ENCODE measurements at regions not wholly inside any gene's neighbourhood (a gene's known extent, or its start where the extent isn't known, plus 50 kb on each side); places are given as distances from the start of the nearest gene placed in this dataset.

- Histone ChIP-seq H3K79me1 (ENCODE audit: insufficient read depth, low read depth, low read length, poor library complexity, severe bottlenecking) (no peaks in the 10 kb centered on the region), H2AFZ (ENCODE audit: low read length) (no peak overlapping the region), H2BK12ac (ENCODE audit: insufficient read length, low read depth, low read length) (no peak overlapping the region), H3K23me2 (ENCODE audit: insufficient read length, low read depth, low read length, poor library complexity, severe bottlenecking) (no peaks in the 10 kb centered on the region), H3K27ac (ENCODE audit: insufficient read length, low read depth, low read length) (no peak overlapping the region), H3K56ac (ENCODE audit: insufficient read length, low read depth, low read length) (no peak overlapping the region), H3K79me2 (ENCODE audit: insufficient read depth, low read length) (no peaks in the 10 kb centered on the region), H3K27me3 (ENCODE audit: insufficient read depth, low read length) (no peaks in the 10 kb centered on the region), H2BK5ac (ENCODE audit: insufficient read length, low read length) (no peak overlapping the region), H3K4ac (ENCODE audit: low read depth, low read length) (no peak overlapping the region), H2BK120ac (ENCODE audit: low read depth, low read length, poor library complexity, severe bottlenecking) (no peak overlapping the region), H3K14ac (ENCODE audit: insufficient read depth, low read length) (no peak overlapping the region), H4K91ac (ENCODE audit: insufficient read length, low read depth, low read length) (no peak overlapping the region), H3K9ac (ENCODE audit: extremely low read depth, insufficient read length, low read length) (no peak overlapping the region), H4K20me1 (ENCODE audit: control insufficient read depth, insufficient read depth, insufficient read length) (no peaks in the 10 kb centered on the region), H3K4me1 (ENCODE audit: insufficient read depth, low read length) (no peaks in the 10 kb centered on the region), H3K9me3 (ENCODE audit: control insufficient read depth, low read depth, low read length) (no peaks in the 10 kb centered on the region), H4K5ac (ENCODE audit: insufficient read length, low read depth, low read length) (no peak overlapping the region), H2BK15ac (ENCODE audit: low read depth, low read length) (no peak overlapping the region), H3K23ac (ENCODE audit: insufficient read length, low read depth, low read length) (no peak overlapping the region), H3K4me2 (ENCODE audit: insufficient read depth, insufficient read length, low read length) (no peak overlapping the region), H4K8ac (replicated peaks; ENCODE audit: insufficient read length, low read depth, low read length) (no peak overlapping the region), H3T11ph (ENCODE audit: low read length) (no peak overlapping the region), H3K18ac (ENCODE audit: insufficient read length, low read depth, low read length) (no peak overlapping the region), H2BK20ac (ENCODE audit: low read depth, low read length, poor library complexity, severe bottlenecking) (no peak overlapping the region), H2AK5ac (ENCODE audit: insufficient read length, low read length) (no peak overlapping the region)
- peak; percentile 39 for DNase-seq
- WGBS (ENCODE audit: extremely low coverage, insufficient read length, low lambda C conversion rate) = no CpG with 5 or more reads among the region's 7 CpGs
- Mint-ChIP-seq H3K4me1 (no peaks in the 10 kb centered on the region), H3K4me3 (no peak overlapping the region), H3K27ac (no peak overlapping the region), H3K36me3 (ENCODE audit: insufficient read depth in 1 of 3, low read depth in 3 of 3) (no peaks in the 10 kb centered on the region), H3K9me3 (no peaks in the 10 kb centered on the region), H3K27me3 (ENCODE audit: low read depth) (no peaks in the 10 kb centered on the region)
- TF ChIP-seq CTCF (conservative IDR thresholded peaks at IDR 0.05) = peak; percentile 77
Observed at GRCh38 chr6:95866732-95867131, 149.0 kb upstream of the FUT9 start.
